Gastroesophageal sphincter (tissue), 4 donors: ENCODE measurements at regions not wholly inside any gene's neighbourhood (a gene's known extent, or its start where the extent isn't known, plus 50 kb on each side); places are given as distances from the start of the nearest gene placed in this dataset.

Experiments used
- ATAC-seq: fragments of 150-250 bp; one replicate; pipeline ENCODE4 v1.9.1; 2016; ENCODE audit warnings: mild to moderate bottlenecking, moderate library complexity
- H3K27ac ChIP-seq, 4 donors: fragments of 200-600 bp; sonication (generic) in 3 of 4; 1 replicate in 3 of 4; 2 replicates in 1 of 4; pipeline ENCODE4 v1.5.1; 2016 to 2019
- H3K27me3 ChIP-seq: fragments of 200-600 bp; sonication (generic); one replicate; pipeline ENCODE4 v1.5.1; 2019
- H3K36me3 ChIP-seq, 2 donors: fragments of 200-600 bp; sonication (generic); one replicate each; pipeline ENCODE4 v1.5.1; 2019; ENCODE audit warnings: control low read depth in 1 of 2
- H3K4me1 ChIP-seq, 3 donors: fragments of 200-600 bp; sonication (generic); 1 replicate in 2 of 3; 2 replicates in 1 of 3; pipeline ENCODE4 v1.5.1; 2016 to 2019; ENCODE audit warnings: control low read depth in 2 of 3
- H3K4me3 ChIP-seq, 2 donors: fragments of 200-600 bp; sonication (generic); one replicate each; pipeline ENCODE4 v1.5.1; 2019; ENCODE audit warnings: mild to moderate bottlenecking in 1 of 2, moderate library complexity in 1 of 2
- H3K9me3 ChIP-seq, 3 donors: fragments of 200-600 bp; sonication (generic); one replicate each; pipeline ENCODE4 v1.5.1; 2017 to 2019; ENCODE audit warnings: control low read depth in 2 of 3
- CTCF ChIP-seq, 4 experiments: fragments of 200-600 bp in 2 of 4; fragments of 450-650 bp in 2 of 4; sonication (generic) in 1 of 4; IDR thresholded peaks; one replicate each; pipeline ENCODE4 v1.5.1; 2017 to 2019; ENCODE audit warnings: antibody characterized with exemption in 4 of 4, mild to moderate bottlenecking in 2 of 4, moderate library complexity in 2 of 4
- EP300 ChIP-seq: sonication (generic); formaldehyde crosslinking; IDR thresholded peaks from one replicate; pipeline ENCODE4 v1.6.1; 2017; ENCODE audit warnings: antibody characterized with exemption, mild to moderate bottlenecking
- POLR2A ChIP-seq, 2 donors: fragments of 450-650 bp; IDR thresholded peaks; one replicate each; pipeline ENCODE4 v1.6.1; 2017; ENCODE audit warnings: antibody characterized with exemption in 2 of 2, mild to moderate bottlenecking in 2 of 2, moderate library complexity in 1 of 2
- POLR2AphosphoS5 ChIP-seq: sonication (generic); formaldehyde crosslinking; IDR thresholded peaks from one replicate; pipeline ENCODE4 v1.6.1; 2017; ENCODE audit warnings: antibody characterized with exemption
- WGBS, 2 donors: methylation state at CpG; one replicate each; pipeline ENCODE4 v1.1.5; 2018; ENCODE audit warnings: low coverage in 1 of 2; 5-methylcytosine and 5-hydroxymethylcytosine counted together

- TF ChIP-seq POLR2A (IDR thresholded peaks at IDR 0.05) = no peak
- no peak for TF ChIP-seq EP300
Observed at GRCh38 chr1:73181190-73181540, 898.8 kb upstream of the NEGR1 start.

GRCh38 chr1:73180397-73181189 lies 898.3 kb upstream of the NEGR1 start:
- H3K27ac ChIP-seq = no peak overlapping the region
- no peak for ATAC-seq
- no peak overlapping the region for H3K4me3 ChIP-seq
- H3K27me3 ChIP-seq = no peaks in the 10 kb centered on the region
- TF ChIP-seq POLR2A (IDR thresholded peaks at IDR 0.05) (no peak), POLR2AphosphoS5 (no peak), CTCF (IDR thresholded peaks at IDR 0.05) (no peak), EP300 (no peak)
- H3K4me1 ChIP-seq = no peaks in the 10 kb centered on the region
- 83% methylated on average over 2 of the region's 10 CpGs; no CpG with 5 or more reads in 1 of the 2 donors for WGBS, 2 donors
- no peaks in the 10 kb centered on the region for H3K36me3 ChIP-seq
- H3K9me3 ChIP-seq = peaks cover 0 to 4% (median 0%) of the 10 kb centered on the region in 3 donors

More at GRCh38 chr1:73181190-73181540, 898.8 kb upstream of the NEGR1 start:
- Histone ChIP-seq H3K36me3 (no peaks in the 10 kb centered on the region), H3K4me1 (no peaks in the 10 kb centered on the region), H3K9me3 (peaks cover 0 to 4% (median 0%) of the 10 kb centered on the region in 3 donors), H3K27me3 (no peaks in the 10 kb centered on the region), H3K27ac (no peak overlapping the region), H3K4me3 (no peak overlapping the region)
- WGBS, 2 donors = no CpG with 5 or more reads among the region's 13 CpGs
- ATAC-seq = no peak

GRCh38 chr1:73176902-73177301 lies 894.6 kb upstream of the NEGR1 start:
- no peak for ATAC-seq
- Histone ChIP-seq H3K27me3 (no peaks in the 10 kb centered on the region), H3K9me3 (peaks cover 0 to 4% (median 0%) of the 10 kb centered on the region in 3 donors), H3K4me3 (no peak overlapping the region), H3K36me3 (no peaks in the 10 kb centered on the region), H3K27ac (no peak overlapping the region), H3K4me1 (no peaks in the 10 kb centered on the region)
- 79% methylated on average over 2 of the region's 2 CpGs; no CpG with 5 or more reads in 1 of the 2 donors for WGBS, 2 donors
- TF ChIP-seq POLR2A (IDR thresholded peaks at IDR 0.05) (no peak), CTCF (IDR thresholded peaks at IDR 0.05) (no peak), POLR2AphosphoS5 (no peak), EP300 (no peak)

- no peak for ATAC-seq
- no peak for TF ChIP-seq POLR2A (IDR thresholded peaks at IDR 0.05)
- no peak for TF ChIP-seq EP300
- no peak for TF ChIP-seq POLR2AphosphoS5
- no peak for TF ChIP-seq CTCF (IDR thresholded peaks at IDR 0.05)
- Histone ChIP-seq H3K27me3 (no peaks in the 10 kb centered on the region), H3K4me3 (no peak overlapping the region), H3K9me3 (no peaks in the 10 kb centered on the region), H3K27ac (no peak overlapping the region), H3K36me3 (no peaks in the 10 kb centered on the region), H3K4me1 (no peaks in the 10 kb centered on the region)
- 27 to 57% methylated on average over 1 to 2 of the region's 2 CpGs for WGBS, 2 donors
Observed at GRCh38 chr1:73167009-73167657, 884.8 kb upstream of the NEGR1 start.

- Histone ChIP-seq H3K4me3 (no peak overlapping the region), H3K4me1 (no peaks in the 10 kb centered on the region), H3K27me3 (no peaks in the 10 kb centered on the region), H3K27ac (no peak overlapping the region), H3K36me3 (no peaks in the 10 kb centered on the region), H3K9me3 (no peaks in the 10 kb centered on the region)
- ATAC-seq = no peak
- WGBS, 2 donors = 28 to 44% methylated on average over 5 of the region's 5 CpGs
- TF ChIP-seq CTCF (IDR thresholded peaks at IDR 0.05) (no peak), EP300 (no peak), POLR2A (IDR thresholded peaks at IDR 0.05) (no peak), POLR2AphosphoS5 (no peak)
Observed at GRCh38 chr1:73162564-73162963, 880.2 kb upstream of the NEGR1 start.
